ENCODE measurements at regions not wholly inside any gene's neighbourhood (a gene's known extent, or its start where the extent isn't known, plus 50 kb on each side); places are given as distances from the start of the nearest gene placed in this dataset.

DNA sequence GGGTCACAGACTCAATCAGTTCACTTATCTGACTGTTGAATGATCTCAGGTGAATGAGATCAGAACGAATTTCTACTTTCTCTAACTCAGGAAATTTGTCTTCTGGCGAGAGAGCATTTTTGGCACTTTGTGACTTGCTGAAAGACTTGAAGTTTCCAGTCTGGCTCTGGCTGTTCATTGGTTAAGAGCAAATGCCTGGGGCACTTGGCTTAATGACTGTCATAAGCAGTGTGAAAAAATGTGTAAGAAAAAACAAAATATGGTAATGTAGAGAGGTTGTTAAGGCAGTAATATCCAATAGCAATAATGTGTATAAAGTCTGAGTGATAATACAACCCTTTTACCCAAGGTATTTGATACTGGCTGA, 71.3 kb upstream of the PGRMC2 start:
- no peak for DNase-seq (ENCODE audit: low read depth in 2 of 2)

GRCh38 chr4:128358231-128358912, 70.8 kb upstream of the PGRMC2 start:
- peak; percentile 87 to 89 for DNase-seq (ENCODE audit: low read depth in 2 of 2)

DNA sequence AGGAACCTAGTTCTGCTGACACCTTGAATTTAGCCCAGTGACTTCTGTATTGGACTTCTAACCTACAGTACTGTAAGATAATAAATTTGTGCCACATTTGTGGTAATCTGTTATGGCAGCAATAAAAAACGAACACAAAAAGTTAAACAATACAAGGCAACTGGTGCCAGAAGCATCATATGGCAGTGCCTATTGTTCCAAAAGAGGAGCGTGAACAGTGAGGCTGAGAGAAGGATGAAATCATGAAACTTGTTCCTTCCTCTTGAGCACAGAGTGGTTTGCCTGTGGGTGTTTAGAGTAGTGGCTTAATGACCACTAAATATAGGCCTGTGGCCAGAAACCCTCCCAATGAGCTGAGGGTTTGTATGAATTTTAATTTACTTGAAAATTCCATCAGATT, 69.7 kb upstream of the PGRMC2 start:
- DNase-seq (ENCODE audit: low read depth in 2 of 2) = no peak

GRCh38 chr4:128355305-128355704, 67.7 kb upstream of the PGRMC2 start:
- no peak for DNase-seq (ENCODE audit: low read depth in 2 of 2)

- peak; percentile 90 to 93 for DNase-seq (ENCODE audit: low read depth in 2 of 2)
Observed at GRCh38 chr4:128354205-128354821, 66.7 kb upstream of the PGRMC2 start.

DNA sequence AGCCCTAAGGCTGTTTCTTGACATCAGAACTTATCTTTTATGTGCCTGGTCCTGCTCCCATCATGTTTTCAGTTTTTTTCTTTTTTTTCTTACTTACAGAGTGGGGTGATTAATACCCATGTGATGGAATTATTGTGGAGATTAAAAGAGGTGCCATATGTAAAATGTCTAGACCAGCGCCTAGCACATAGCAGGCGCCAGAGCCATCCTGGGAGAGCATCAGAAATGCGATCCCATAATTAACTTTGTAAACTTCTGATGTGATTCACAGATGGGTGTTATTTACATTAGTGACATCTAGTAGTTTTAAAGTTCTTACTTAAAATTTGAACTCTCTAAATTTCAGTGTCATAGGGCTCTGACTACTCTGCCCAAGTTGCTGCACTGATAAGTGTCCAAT, 66.2 kb upstream of the PGRMC2 start:
- DNase-seq (ENCODE audit: low read depth in 2 of 2) = no peak

DNA sequence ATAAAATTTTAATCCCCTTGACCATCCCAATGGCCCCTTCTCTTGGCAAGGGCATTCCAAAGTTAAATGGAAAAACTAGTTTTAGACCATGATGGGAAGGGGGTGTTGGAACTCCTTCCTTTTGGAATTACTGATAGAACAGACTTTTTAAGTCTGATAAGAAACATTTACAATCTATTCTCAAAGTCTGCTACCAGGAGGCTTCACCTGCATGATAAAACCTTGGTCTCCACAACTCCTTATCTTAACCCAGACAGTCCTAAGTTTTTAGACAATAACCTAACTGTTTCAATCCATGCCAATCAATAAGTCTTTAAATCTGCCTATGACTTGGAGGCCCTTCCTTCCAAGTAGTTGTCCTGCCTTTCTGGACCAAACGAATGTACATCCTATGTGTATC, 63.9 kb upstream of the PGRMC2 start:
- no peak for DNase-seq (ENCODE audit: low read depth in 2 of 2)

DNA sequence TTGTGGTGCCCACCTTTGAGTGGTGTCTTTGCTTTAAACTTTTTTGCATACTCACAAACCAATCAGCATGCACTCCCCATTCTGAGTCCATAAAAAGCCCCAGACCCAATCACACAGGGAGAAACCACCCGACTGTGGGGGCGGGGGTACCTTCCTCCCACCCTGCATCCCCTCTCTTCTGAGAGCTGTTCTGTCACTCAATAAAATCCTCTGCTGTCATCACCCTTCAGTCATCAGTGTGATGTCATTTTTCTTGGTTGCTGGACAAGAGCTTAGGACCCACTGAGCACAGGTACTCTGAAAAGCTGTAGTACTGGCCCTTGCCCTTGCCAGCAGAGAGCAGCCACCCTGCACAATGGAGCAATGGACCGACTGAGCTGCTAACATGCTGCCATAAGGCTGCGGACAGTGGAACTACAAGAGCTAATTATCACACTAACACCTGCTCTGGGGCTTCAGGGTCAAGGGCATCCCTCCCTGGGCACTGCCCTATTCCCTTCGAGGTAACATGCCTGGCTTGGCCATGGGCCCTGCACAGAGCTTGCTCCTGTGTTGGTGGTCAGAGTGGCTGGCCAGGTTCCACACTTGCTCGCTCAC, 62.9 kb upstream of the PGRMC2 start:
- no peak for DNase-seq (ENCODE audit: low read depth in 2 of 2)

DNA sequence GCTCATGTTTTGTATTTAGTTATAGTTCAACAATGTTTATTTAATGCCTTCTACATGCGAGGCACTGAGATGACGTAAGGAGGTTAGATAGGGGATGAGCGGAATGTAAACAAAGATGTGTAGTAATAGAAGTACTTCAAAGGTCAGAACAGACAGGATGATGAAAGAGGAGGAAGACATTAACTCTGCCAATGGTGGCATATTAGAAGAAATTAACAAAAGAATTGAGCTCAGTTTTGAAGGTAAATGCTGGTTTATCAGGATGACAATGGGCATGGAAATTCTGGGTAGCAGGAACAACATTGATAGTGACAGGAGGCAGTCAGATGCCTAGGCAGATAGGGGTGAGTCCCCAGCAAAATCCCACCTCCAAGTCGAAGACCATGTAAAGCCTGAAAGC, 62.3 kb upstream of the PGRMC2 start:
- no peak for DNase-seq (ENCODE audit: low read depth in 2 of 2)

- DNase-seq (ENCODE audit: low read depth in 2 of 2) = peak in 1 of 2 experiments; percentile 55
Observed at GRCh38 chr4:128347930-128348660, 60.5 kb upstream of the PGRMC2 start.

DNA sequence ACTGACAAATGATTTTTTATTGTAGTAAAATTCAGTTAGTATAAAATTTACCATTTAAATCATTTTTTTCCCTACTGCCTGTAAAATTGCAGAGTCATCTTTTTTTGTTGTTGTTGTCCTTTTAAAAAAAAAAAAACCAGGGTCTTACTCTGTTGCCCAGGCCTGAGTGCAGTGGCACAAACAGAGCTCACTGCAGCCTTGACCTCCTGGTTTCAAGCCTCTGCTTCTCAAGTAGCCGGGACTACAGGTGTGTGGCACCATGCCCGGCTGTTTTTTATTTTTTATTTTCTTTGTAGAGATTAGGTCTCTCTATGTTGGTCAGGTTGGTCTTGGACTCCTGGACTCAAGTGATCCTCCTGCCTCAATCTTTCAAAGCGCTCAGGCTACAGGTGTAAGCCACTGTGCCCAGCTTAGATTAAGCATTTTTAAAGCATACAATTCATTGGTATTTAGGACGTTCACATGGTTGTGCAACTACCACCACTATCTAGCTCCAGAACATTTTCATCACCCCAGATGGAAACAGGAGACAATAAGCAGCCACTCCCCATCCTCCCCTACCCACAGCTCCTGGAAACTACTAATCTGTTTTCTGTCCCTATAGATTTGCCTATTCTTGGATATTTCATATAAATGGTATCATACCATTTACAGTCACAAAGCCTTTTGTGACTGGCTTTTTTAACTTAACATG, 59.7 kb upstream of the PGRMC2 start:
- no peak for DNase-seq (ENCODE audit: low read depth in 2 of 2)

DNA sequence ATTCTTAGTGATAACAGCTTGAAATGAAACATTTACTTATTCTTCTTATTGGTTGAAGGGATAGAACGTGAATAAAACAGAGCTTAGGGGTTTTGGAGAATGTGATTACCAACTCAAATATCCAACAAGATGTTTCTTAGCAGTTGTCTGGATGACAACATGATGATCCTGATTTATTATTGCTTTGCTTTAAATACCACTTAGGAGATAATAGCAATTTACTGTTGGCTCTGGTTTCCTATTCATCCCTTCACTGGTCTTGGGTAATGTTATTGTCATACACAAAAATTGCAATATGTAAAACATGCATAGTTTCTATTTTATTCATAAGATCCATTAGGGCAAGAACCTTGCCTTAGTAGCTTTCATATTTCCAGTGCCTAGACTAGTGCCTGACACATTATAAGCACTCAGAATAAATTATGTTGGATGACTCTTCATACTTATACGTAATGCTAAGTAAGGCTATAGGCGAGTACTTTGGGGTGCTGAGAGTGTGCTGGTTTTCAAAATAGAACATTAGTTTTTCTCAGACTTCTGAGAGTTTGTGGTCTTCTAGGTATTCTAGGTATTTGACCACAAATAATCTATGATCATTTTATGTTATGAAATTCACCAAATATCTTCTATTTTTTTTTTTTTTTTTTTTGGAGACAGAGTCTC, 58.6 kb upstream of the PGRMC2 start:
- no peak for DNase-seq (ENCODE audit: low read depth in 2 of 2)

GRCh38 chr4:128345650-128346049, 58.0 kb upstream of the PGRMC2 start:
- no peak for DNase-seq (ENCODE audit: low read depth in 2 of 2)

- no peak for DNase-seq (ENCODE audit: low read depth in 2 of 2)
Observed at GRCh38 chr4:128342762-128343161, 55.1 kb upstream of the PGRMC2 start.

- DNase-seq (ENCODE audit: low read depth in 2 of 2) = no peak
Observed at GRCh38 chr4:128341634-128342033, 54.0 kb upstream of the PGRMC2 start.

- peak; percentile 80 to 82 for DNase-seq (ENCODE audit: low read depth in 2 of 2)
Observed at GRCh38 chr4:128338634-128339355, 51.2 kb upstream of the PGRMC2 start.

DNA sequence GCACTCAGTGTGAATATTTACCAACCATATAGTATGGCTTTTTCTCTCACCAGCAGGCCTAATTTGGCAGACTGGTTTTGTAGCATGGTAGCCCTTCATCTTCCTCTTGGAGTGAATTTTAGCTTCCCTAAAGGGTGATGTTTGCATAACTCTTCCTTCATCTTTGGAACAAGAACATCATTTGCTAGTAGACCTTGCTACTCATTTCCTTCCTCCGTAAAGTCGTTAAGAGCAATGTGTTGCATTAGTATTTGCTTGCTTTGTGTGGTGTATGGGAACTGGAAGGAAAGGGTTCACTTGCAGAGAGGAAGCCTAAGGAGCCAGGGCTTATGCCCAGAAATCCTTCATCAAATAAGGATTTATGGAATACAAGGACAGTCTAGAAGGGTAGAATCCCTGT, 50.2 kb upstream of the PGRMC2 start:
- DNase-seq (ENCODE audit: low read depth in 2 of 2) = no peak
